T-helper 1 cell (primary cell): ENCODE measurements at regions not wholly inside any gene's neighbourhood (a gene's known extent, or its start where the extent isn't known, plus 50 kb on each side); places are given as distances from the start of the nearest gene placed in this dataset.
"Not testable (repeated sequence)": the region's sequence is repeated elsewhere in the genome, so short reads cannot be mapped to it uniquely, and the experiment has no call there.

Experiments
- DNase-seq, 5 donors: peaks; one replicate each; pipeline ENCODE4 v3.0.0-alpha.2; 2012 to 2020

GRCh38 chr11:23155503-23155902 is 295.2 kb upstream of the CCDC179 start:
- no peak for DNase-seq

- DNase-seq, result no peak
Measured at GRCh38 chr11:23164022-23164421, 303.7 kb upstream of the CCDC179 start.

- DNase-seq, result no peak
Measured at GRCh38 chr11:23166376-23166775, 306.1 kb upstream of the CCDC179 start.

- no peak for DNase-seq
Measured at GRCh38 chr11:23179609-23180008, 319.3 kb upstream of the CCDC179 start.

GRCh38 chr11:23181022-23181807 is 320.9 kb upstream of the CCDC179 start:
- no peak for DNase-seq

- no peak for DNase-seq
Measured at GRCh38 chr11:23192256-23192655, 332.0 kb upstream of the CCDC179 start.

GRCh38 chr11:23201936-23202522 is 341.8 kb upstream of the CCDC179 start:
- no peak for DNase-seq

- no peak for DNase-seq
Measured at GRCh38 chr11:23202611-23203010, 342.3 kb upstream of the CCDC179 start.

- DNase-seq, result no peak
Measured at GRCh38 chr11:23205156-23205871, 345.0 kb upstream of the CCDC179 start.

GRCh38 chr11:23206741-23207336 is 346.6 kb upstream of the CCDC179 start:
- DNase-seq, result no peak

- DNase-seq, result no peak
Measured at GRCh38 chr11:23211221-23211620, 350.9 kb upstream of the CCDC179 start.

GRCh38 chr11:23212807-23213206 is 352.5 kb upstream of the CCDC179 start:
- DNase-seq, result no peak

- DNase-seq, result no peak
Measured at GRCh38 chr11:23217072-23217471, 356.8 kb upstream of the CCDC179 start.

GRCh38 chr11:23220086-23220485 is 359.8 kb upstream of the CCDC179 start:
- DNase-seq, result not testable (repeated sequence)

- DNase-seq, result no peak
Measured at GRCh38 chr11:23221366-23221765, 361.1 kb upstream of the CCDC179 start.

GRCh38 chr11:23226331-23227077 is 366.2 kb upstream of the CCDC179 start:
- no peak for DNase-seq

- DNase-seq, result no peak
Measured at GRCh38 chr11:23227078-23227445, 366.8 kb upstream of the CCDC179 start.

GRCh38 chr11:23232652-23233051 is 372.4 kb upstream of the CCDC179 start:
- DNase-seq, result no peak

- no peak for DNase-seq
Measured at GRCh38 chr11:23233075-23233474, 372.8 kb upstream of the CCDC179 start.

GRCh38 chr11:23236826-23237555 is 376.7 kb upstream of the CCDC179 start:
- DNase-seq, result no peak

- no peak for DNase-seq
Measured at GRCh38 chr11:23252426-23252825, 392.2 kb upstream of the CCDC179 start.

- no peak for DNase-seq
Measured at GRCh38 chr11:23257088-23257487, 396.8 kb upstream of the CCDC179 start.
